Tongue (tissue), 1 donor: ENCODE measurements at regions not wholly inside any gene's neighbourhood (a gene's known extent, or its start where the extent isn't known, plus 50 kb on each side); places are given as distances from the start of the nearest gene placed in this dataset.
A peak's percentile ranks its signal among the peaks of the same experiment; 100 is the strongest.

Experiments
- DNase-seq: peaks from one replicate; pipeline ENCODE4 v3.0.0-alpha.2; 2015

GRCh38 chr13:80131204-80131603, 209.7 kb downstream of the SPRY2 start:
- peak; percentile 67 for DNase-seq

GRCh38 chr13:80126389-80127068, 214.4 kb downstream of the SPRY2 start:
- no peak for DNase-seq

GRCh38 chr13:80123945-80124344, 217.0 kb downstream of the SPRY2 start:
- DNase-seq, result no peak

GRCh38 chr13:80121038-80121437, 219.9 kb downstream of the SPRY2 start:
- no peak for DNase-seq

GRCh38 chr13:80118506-80118905, 222.4 kb downstream of the SPRY2 start:
- no peak for DNase-seq

- no peak for DNase-seq
These were observed 222.8 kb downstream of the SPRY2 start for GRCh38 chr13:80118099-80118498.

- DNase-seq, result no peak
These were observed 223.4 kb downstream of the SPRY2 start for GRCh38 chr13:80117515-80117914.

- no peak for DNase-seq
These were observed 224.8 kb downstream of the SPRY2 start for GRCh38 chr13:80116107-80116506.

- DNase-seq, result no peak
These were observed 225.3 kb downstream of the SPRY2 start for GRCh38 chr13:80115616-80116015.

- DNase-seq, result no peak
These were observed 227.0 kb downstream of the SPRY2 start for GRCh38 chr13:80113714-80114454.

- DNase-seq, result no peak
These were observed 231.6 kb downstream of the SPRY2 start for GRCh38 chr13:80109303-80109702.

- no peak for DNase-seq
These were observed 235.6 kb downstream of the SPRY2 start for GRCh38 chr13:80105350-80105749.

GRCh38 chr13:80101040-80101439, 239.9 kb downstream of the SPRY2 start:
- DNase-seq, result no peak

GRCh38 chr13:80100636-80101035, 240.3 kb downstream of the SPRY2 start:
- DNase-seq, result no peak

- no peak for DNase-seq
These were observed 243.4 kb downstream of the SPRY2 start for GRCh38 chr13:80097561-80097960.

- DNase-seq, result no peak
These were observed 244.5 kb downstream of the SPRY2 start for GRCh38 chr13:80096383-80096782.

GRCh38 chr13:80094526-80094925, 246.4 kb downstream of the SPRY2 start:
- DNase-seq, result no peak

- no peak for DNase-seq
These were observed 247.0 kb downstream of the SPRY2 start for GRCh38 chr13:80093888-80094287.

GRCh38 chr13:80086304-80086721, 254.6 kb downstream of the SPRY2 start:
- DNase-seq, result no peak

GRCh38 chr13:80083853-80084676, 256.9 kb downstream of the SPRY2 start:
- DNase-seq, result peak; percentile 56

GRCh38 chr13:80083081-80083852, 257.7 kb downstream of the SPRY2 start:
- DNase-seq, result peak; percentile 37

- DNase-seq, result no peak
These were observed 258.4 kb downstream of the SPRY2 start for GRCh38 chr13:80082396-80083080.
